ENCODE measurements at regions not wholly inside any gene's neighbourhood (a gene's known extent, or its start where the extent isn't known, plus 50 kb on each side); places are given as distances from the start of the nearest gene placed in this dataset.

DNA sequence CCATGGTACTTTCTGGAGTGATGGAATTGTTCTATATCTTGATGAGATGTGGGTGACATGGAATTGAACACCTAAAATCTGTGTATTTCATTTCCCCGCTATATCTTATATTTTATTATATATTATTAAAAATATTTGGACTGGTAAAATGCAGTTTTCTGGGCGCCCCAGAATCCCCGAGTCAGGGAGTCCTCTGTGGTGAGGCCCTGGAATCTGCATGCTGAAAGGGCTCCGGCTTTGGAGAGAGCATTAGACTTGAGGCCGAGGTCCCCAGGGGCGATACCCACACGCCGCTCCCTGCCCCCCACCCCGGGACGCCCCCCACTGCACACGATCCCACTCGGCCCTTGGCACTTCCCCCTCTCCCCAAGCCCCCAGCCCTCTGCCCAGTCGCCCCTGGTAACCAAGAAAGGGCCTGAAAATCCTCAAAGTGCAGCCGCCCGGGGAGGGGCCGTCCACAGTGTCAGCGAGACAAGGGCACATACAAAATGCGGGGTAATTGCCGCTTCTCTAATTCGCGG is 126.0 kb downstream of the ZFP36L2 start:
- TF ChIP-seq, protein P1, sequence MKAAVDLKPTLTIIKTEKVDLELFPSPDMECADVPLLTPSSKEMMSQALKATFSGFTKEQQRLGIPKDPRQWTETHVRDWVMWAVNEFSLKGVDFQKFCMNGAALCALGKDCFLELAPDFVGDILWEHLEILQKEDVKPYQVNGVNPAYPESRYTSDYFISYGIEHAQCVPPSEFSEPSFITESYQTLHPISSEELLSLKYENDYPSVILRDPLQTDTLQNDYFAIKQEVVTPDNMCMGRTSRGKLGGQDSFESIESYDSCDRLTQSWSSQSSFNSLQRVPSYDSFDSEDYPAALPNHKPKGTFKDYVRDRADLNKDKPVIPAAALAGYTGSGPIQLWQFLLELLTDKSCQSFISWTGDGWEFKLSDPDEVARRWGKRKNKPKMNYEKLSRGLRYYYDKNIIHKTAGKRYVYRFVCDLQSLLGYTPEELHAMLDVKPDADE (IDR thresholded peaks at IDR 0.05): no peak
- no peak for TF ChIP-seq CTCF (conservative IDR thresholded peaks at IDR 0.05; ENCODE audit: low read depth in 2 of 2)
- TF ChIP-seq, protein P2, sequence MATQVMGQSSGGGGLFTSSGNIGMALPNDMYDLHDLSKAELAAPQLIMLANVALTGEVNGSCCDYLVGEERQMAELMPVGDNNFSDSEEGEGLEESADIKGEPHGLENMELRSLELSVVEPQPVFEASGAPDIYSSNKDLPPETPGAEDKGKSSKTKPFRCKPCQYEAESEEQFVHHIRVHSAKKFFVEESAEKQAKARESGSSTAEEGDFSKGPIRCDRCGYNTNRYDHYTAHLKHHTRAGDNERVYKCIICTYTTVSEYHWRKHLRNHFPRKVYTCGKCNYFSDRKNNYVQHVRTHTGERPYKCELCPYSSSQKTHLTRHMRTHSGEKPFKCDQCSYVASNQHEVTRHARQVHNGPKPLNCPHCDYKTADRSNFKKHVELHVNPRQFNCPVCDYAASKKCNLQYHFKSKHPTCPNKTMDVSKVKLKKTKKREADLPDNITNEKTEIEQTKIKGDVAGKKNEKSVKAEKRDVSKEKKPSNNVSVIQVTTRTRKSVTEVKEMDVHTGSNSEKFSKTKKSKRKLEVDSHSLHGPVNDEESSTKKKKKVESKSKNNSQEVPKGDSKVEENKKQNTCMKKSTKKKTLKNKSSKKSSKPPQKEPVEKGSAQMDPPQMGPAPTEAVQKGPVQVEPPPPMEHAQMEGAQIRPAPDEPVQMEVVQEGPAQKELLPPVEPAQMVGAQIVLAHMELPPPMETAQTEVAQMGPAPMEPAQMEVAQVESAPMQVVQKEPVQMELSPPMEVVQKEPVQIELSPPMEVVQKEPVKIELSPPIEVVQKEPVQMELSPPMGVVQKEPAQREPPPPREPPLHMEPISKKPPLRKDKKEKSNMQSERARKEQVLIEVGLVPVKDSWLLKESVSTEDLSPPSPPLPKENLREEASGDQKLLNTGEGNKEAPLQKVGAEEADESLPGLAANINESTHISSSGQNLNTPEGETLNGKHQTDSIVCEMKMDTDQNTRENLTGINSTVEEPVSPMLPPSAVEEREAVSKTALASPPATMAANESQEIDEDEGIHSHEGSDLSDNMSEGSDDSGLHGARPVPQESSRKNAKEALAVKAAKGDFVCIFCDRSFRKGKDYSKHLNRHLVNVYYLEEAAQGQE (IDR thresholded peaks at IDR 0.05; ENCODE audit: unreplicated experiment): no peak
- TF ChIP-seq POLR2AphosphoS5 (IDR thresholded peaks at IDR 0.05; ENCODE audit: low read depth): no peak
- no peak for TF ChIP-seq EZH2phosphoT487 (IDR thresholded peaks at IDR 0.05; ENCODE audit: unreplicated experiment)
- TF ChIP-seq EZH2 (IDR thresholded peaks at IDR 0.05; ENCODE audit: low read depth, unreplicated experiment): no peak
- TF ChIP-seq JUNB (IDR thresholded peaks at IDR 0.05; ENCODE audit: unreplicated experiment): no peak
- TF ChIP-seq CREB1 (CRISPR knock-in tag; IDR thresholded peaks at IDR 0.05; ENCODE audit: low read depth): no peak
- TF ChIP-seq STAT1 (IDR thresholded peaks at IDR 0.05; ENCODE audit: unreplicated experiment): no peak
- no peak for TF ChIP-seq NANOG (IDR thresholded peaks at IDR 0.05; ENCODE audit: borderline replicate concordance)
- no peak for TF ChIP-seq ZNF114 (CRISPR knock-in tag; IDR thresholded peaks at IDR 0.05)
- TF ChIP-seq ZNF331 (CRISPR knock-in tag; IDR thresholded peaks at IDR 0.05; ENCODE audit: low read depth): no peak
- TF ChIP-seq, protein P3, sequence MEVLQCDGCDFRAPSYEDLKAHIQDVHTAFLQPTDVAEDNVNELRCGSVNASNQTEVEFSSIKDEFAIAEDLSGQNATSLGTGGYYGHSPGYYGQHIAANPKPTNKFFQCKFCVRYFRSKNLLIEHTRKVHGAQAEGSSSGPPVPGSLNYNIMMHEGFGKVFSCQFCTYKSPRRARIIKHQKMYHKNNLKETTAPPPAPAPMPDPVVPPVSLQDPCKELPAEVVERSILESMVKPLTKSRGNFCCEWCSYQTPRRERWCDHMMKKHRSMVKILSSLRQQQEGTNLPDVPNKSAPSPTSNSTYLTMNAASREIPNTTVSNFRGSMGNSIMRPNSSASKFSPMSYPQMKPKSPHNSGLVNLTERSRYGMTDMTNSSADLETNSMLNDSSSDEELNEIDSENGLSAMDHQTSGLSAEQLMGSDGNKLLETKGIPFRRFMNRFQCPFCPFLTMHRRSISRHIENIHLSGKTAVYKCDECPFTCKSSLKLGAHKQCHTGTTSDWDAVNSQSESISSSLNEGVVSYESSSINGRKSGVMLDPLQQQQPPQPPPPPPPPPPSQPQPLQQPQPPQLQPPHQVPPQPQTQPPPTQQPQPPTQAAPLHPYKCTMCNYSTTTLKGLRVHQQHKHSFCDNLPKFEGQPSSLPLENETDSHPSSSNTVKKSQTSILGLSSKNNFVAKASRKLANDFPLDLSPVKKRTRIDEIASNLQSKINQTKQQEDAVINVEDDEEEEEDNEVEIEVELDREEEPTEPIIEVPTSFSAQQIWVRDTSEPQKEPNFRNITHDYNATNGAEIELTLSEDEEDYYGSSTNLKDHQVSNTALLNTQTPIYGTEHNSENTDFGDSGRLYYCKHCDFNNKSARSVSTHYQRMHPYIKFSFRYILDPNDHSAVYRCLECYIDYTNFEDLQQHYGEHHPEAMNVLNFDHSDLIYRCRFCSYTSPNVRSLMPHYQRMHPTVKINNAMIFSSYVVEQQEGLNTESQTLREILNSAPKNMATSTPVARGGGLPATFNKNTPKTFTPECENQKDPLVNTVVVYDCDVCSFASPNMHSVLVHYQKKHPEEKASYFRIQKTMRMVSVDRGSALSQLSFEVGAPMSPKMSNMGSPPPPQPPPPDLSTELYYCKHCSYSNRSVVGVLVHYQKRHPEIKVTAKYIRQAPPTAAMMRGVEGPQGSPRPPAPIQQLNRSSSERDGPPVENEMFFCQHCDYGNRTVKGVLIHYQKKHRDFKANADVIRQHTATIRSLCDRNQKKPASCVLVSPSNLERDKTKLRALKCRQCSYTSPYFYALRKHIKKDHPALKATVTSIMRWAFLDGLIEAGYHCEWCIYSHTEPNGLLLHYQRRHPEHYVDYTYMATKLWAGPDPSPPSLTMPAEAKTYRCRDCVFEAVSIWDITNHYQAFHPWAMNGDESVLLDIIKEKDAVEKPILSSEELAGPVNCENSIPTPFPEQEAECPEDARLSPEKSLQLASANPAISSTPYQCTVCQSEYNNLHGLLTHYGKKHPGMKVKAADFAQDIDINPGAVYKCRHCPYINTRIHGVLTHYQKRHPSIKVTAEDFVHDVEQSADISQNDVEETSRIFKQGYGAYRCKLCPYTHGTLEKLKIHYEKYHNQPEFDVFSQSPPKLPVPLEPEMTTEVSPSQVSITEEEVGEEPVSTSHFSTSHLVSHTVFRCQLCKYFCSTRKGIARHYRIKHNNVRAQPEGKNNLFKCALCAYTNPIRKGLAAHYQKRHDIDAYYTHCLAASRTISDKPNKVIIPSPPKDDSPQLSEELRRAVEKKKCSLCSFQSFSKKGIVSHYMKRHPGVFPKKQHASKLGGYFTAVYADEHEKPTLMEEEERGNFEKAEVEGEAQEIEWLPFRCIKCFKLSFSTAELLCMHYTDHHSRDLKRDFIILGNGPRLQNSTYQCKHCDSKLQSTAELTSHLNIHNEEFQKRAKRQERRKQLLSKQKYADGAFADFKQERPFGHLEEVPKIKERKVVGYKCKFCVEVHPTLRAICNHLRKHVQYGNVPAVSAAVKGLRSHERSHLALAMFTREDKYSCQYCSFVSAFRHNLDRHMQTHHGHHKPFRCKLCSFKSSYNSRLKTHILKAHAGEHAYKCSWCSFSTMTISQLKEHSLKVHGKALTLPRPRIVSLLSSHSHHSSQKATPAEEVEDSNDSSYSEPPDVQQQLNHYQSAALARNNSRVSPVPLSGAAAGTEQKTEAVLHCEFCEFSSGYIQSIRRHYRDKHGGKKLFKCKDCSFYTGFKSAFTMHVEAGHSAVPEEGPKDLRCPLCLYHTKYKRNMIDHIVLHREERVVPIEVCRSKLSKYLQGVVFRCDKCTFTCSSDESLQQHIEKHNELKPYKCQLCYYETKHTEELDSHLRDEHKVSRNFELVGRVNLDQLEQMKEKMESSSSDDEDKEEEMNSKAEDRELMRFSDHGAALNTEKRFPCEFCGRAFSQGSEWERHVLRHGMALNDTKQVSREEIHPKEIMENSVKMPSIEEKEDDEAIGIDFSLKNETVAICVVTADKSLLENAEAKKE (CRISPR knock-in tag; IDR thresholded peaks at IDR 0.05): no peak

Measured in GM23338 (cell line).